CD4-positive, alpha-beta T cell (primary cell): ENCODE measurements at regions not wholly inside any gene's neighbourhood (a gene's known extent, or its start where the extent isn't known, plus 50 kb on each side); places are given as distances from the start of the nearest gene placed in this dataset.

Experiments
- ATAC-seq: fragments of 200-7000 bp; cut with Tn5 transposase; one replicate; pipeline ENCODE4 v1.10.0; 2022; ENCODE audit warnings: mild to moderate bottlenecking; ENCODE audit not compliant: poor library complexity
- CTCF ChIA-PET: fragments of 350-600 bp; sonication (Branson Sonifier 250); formaldehyde crosslinking; loops from one replicate; lab custom pipeline; 2021; ENCODE audit warnings: antibody characterized with exemption, inconsistent platforms; lab: Charles Lee
- POLR2A ChIA-PET: fragments of 350-600 bp; sonication (Branson Sonifier 250); formaldehyde crosslinking; loops from one replicate; lab custom pipeline; 2021; ENCODE audit warnings: antibody characterized with exemption, inconsistent platforms; lab: Charles Lee
- DNase-seq, 14 experiments: peaks; one replicate each; pipeline ENCODE4 v3.0.0-alpha.2; 2013 to 2020; ENCODE audit warnings: mixed read lengths in 2 of 14
- H3K27ac ChIP-seq, 2 donors: one replicate each; pipeline versions ENCODE4 v1.5.1 to v1.7.0; 2013; ENCODE audit warnings: low read length in 2 of 2, low read depth in 1 of 2, mild to moderate bottlenecking in 1 of 2
- H3K27me3 ChIP-seq, 2 experiments: 1 replicate in 1 of 2; 2 replicates in 1 of 2; pipeline versions ENCODE4 v1.6.1 to v1.7.0; 2013; ENCODE audit warnings: low read length in 2 of 2, control low read depth in 1 of 2, mild to moderate bottlenecking in 1 of 2, moderate library complexity in 1 of 2; ENCODE audit not compliant: insufficient read depth in 2 of 2, control insufficient read depth in 1 of 2
- H3K36me3 ChIP-seq: one replicate; pipeline ENCODE4 v1.6.1; 2013; ENCODE audit warnings: low read length, control low read depth; ENCODE audit not compliant: insufficient read depth
- H3K4me1 ChIP-seq: one replicate; pipeline ENCODE4 v1.6.1; 2013; ENCODE audit warnings: low read length, control low read depth; ENCODE audit not compliant: insufficient read depth
- H3K4me3 ChIP-seq: one replicate; pipeline ENCODE4 v1.5.1; 2013; ENCODE audit warnings: mild to moderate bottlenecking, low read length, moderate library complexity
- H3K9me3 ChIP-seq, 2 experiments: 1 replicate in 1 of 2; 2 replicates in 1 of 2; pipeline versions ENCODE4 v1.6.1 to v1.7.0; 2013; ENCODE audit warnings: low read length in 2 of 2, mild to moderate bottlenecking in 2 of 2, control low read depth in 1 of 2, moderate library complexity in 1 of 2; ENCODE audit not compliant: control insufficient read depth in 1 of 2, insufficient read depth in 1 of 2
- H3K27ac Mint-ChIP-seq: one replicate; pipeline ENCODE4 v1.8.0; 2020; ENCODE audit warnings: mixed read lengths
- H3K27me3 Mint-ChIP-seq: one replicate; pipeline ENCODE4 v1.8.0; 2021; ENCODE audit warnings: mixed read lengths
- H3K36me3 Mint-ChIP-seq: one replicate; pipeline ENCODE4 v1.8.0; 2021; ENCODE audit warnings: low read depth, mixed read lengths
- H3K4me1 Mint-ChIP-seq: one replicate; pipeline ENCODE4 v1.8.0; 2021; ENCODE audit warnings: low read depth, mixed read lengths
- H3K4me3 Mint-ChIP-seq: one replicate; pipeline ENCODE4 v1.8.0; 2020; ENCODE audit warnings: mild to moderate bottlenecking, mixed read lengths
- H3K9me3 Mint-ChIP-seq: one replicate; pipeline ENCODE4 v1.8.0; 2020; ENCODE audit warnings: mixed read lengths
- intact Hi-C, 2 experiments: fragments of 100-400 bp; cut with DNase I in 1 of 2; cut with micrococcal nuclease in 1 of 2; formaldehyde crosslinking; loops; one replicate each; pipeline versions ENCODE4 v1.15.1 to v1.9.0; 2023 to 2025; cut with DNase I, micrococcal nuclease
- TF ChIP-seq, protein P1 (sequence below): fragments of 200-600 bp; IDR thresholded peaks from one replicate; pipeline ENCODE4 v1.8.0; 2022; ENCODE audit warnings: antibody characterized with exemption, mild to moderate bottlenecking

DNA sequence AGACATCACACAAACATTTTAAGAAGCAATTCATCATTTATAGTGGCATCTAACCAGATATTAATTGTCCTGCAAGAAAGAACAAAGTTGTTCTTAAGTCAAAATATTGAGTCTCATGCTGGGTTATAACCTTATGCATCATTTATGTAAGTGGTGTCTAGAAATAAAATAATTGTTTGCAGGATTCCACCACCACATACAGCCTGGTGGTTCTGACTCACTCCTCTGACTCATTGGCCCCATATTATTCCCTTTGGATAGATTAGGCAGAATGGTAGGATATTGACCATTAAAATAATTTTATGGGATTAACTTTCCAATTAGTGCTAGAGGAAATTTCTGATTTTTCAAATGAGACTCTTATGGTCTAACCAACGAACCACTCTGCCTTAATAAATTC lies 384.5 kb downstream of the GRXCR1 start:
- peaks cover 7% of the 10 kb centered on the region for H3K9me3 Mint-ChIP-seq

DNA sequence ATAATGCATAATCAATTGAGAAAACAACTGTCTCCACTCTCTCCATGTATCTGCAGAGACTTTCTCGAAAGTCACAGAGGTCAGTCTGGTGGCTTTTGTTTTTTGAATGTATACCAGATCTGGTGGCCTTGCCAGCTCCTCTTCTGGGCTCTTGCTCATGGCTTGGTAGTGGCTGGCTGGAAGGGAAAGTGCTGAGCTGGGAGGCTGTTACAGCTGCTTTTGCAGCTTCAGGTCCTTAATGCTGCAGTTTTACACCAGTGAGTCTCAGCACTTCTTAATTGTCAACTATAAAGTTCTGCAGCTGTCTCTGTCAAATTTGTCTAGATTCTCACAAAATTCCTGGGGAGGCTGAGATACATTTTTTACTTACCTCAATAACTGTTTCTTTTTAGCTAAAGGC lies 390.0 kb downstream of the GRXCR1 start:
- TF ChIP-seq, protein P1, sequence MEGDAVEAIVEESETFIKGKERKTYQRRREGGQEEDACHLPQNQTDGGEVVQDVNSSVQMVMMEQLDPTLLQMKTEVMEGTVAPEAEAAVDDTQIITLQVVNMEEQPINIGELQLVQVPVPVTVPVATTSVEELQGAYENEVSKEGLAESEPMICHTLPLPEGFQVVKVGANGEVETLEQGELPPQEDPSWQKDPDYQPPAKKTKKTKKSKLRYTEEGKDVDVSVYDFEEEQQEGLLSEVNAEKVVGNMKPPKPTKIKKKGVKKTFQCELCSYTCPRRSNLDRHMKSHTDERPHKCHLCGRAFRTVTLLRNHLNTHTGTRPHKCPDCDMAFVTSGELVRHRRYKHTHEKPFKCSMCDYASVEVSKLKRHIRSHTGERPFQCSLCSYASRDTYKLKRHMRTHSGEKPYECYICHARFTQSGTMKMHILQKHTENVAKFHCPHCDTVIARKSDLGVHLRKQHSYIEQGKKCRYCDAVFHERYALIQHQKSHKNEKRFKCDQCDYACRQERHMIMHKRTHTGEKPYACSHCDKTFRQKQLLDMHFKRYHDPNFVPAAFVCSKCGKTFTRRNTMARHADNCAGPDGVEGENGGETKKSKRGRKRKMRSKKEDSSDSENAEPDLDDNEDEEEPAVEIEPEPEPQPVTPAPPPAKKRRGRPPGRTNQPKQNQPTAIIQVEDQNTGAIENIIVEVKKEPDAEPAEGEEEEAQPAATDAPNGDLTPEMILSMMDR, result no peak
- no peaks in the 10 kb centered on the region for H3K9me3 ChIP-seq
- POLR2A ChIA-PET, result no interaction called here
- H3K4me3 ChIP-seq, result no peak overlapping the region
- peaks cover 7% of the 10 kb centered on the region for H3K9me3 Mint-ChIP-seq
- H3K27ac ChIP-seq, result no peak overlapping the region
- H3K27me3 Mint-ChIP-seq, result no peaks in the 10 kb centered on the region
- no peaks in the 10 kb centered on the region for H3K4me1 Mint-ChIP-seq
- H3K36me3 ChIP-seq, result no peaks in the 10 kb centered on the region
- CTCF ChIA-PET, result no interaction called here
- no peaks in the 10 kb centered on the region for H3K36me3 Mint-ChIP-seq
- no peak overlapping the region for H3K4me3 Mint-ChIP-seq
- intact Hi-C loops, result no loop called here
- ATAC-seq (no peak), DNase-seq (no peak)
- H3K4me1 ChIP-seq, result no peaks in the 10 kb centered on the region
- H3K27me3 ChIP-seq, result no peaks in the 10 kb centered on the region
- H3K27ac Mint-ChIP-seq, result no peak overlapping the region

More for the DNA sequence above, 384.5 kb downstream of the GRXCR1 start:
- ChIA-PET POLR2A (no interaction called here), CTCF (no interaction called here)
- ATAC-seq (no peak), DNase-seq (no peak)
- intact Hi-C loops, result no loop called here
- H3K4me1 ChIP-seq, result no peaks in the 10 kb centered on the region
- H3K27ac ChIP-seq, result no peak overlapping the region
- H3K36me3 Mint-ChIP-seq, result no peaks in the 10 kb centered on the region
- no peaks in the 10 kb centered on the region for H3K27me3 Mint-ChIP-seq
- H3K4me3 ChIP-seq, result no peak overlapping the region
- no peaks in the 10 kb centered on the region for H3K4me1 Mint-ChIP-seq
- no peak overlapping the region for H3K4me3 Mint-ChIP-seq
- no peaks in the 10 kb centered on the region for H3K27me3 ChIP-seq
- H3K27ac Mint-ChIP-seq, result no peak overlapping the region
- peaks cover 0 to 4% of the 10 kb centered on the region in 2 experiments for H3K9me3 ChIP-seq
- no peaks in the 10 kb centered on the region for H3K36me3 ChIP-seq
- TF ChIP-seq, protein P1, result no peak

DNA sequence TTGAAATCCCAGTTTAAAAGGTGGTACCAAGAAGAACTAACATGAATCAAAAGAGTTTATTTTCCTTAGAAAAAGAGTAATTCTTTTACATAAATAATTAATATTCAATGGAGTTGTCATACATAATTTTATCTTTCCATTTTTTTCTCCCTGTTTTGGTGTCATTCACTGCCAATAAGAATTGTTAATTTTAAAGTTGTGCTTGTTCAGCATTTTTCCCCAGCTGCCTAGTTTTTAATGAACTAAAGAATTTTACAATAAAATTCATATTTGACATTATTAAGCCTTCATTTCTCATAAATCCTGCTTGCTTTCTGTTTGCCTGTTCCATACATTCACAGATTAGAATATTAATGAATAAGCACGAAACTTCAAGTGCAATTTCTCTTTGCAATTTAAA lies 393.6 kb downstream of the GRXCR1 start:
- TF ChIP-seq, protein P1, result no peak
- no peak overlapping the region for H3K4me3 Mint-ChIP-seq
- CTCF ChIA-PET, result no interaction called here
- intact Hi-C loops, result no loop called here
- H3K9me3 ChIP-seq, result no peaks in the 10 kb centered on the region
- no peaks in the 10 kb centered on the region for H3K27me3 ChIP-seq
- no peaks in the 10 kb centered on the region for H3K36me3 Mint-ChIP-seq
- H3K27ac Mint-ChIP-seq, result no peak overlapping the region
- DNase-seq, result no peak
- H3K4me1 ChIP-seq, result no peaks in the 10 kb centered on the region
- H3K27me3 Mint-ChIP-seq, result no peaks in the 10 kb centered on the region
- ATAC-seq, result no peak
- H3K36me3 ChIP-seq, result no peaks in the 10 kb centered on the region
- H3K4me1 Mint-ChIP-seq, result no peaks in the 10 kb centered on the region
- H3K27ac ChIP-seq, result no peak overlapping the region
- POLR2A ChIA-PET, result no interaction called here
- H3K9me3 Mint-ChIP-seq, result peaks cover 9% of the 10 kb centered on the region
- no peak overlapping the region for H3K4me3 ChIP-seq
